ENCODE measurements at regions not wholly inside any gene's neighbourhood (a gene's known extent, or its start where the extent isn't known, plus 50 kb on each side); places are given as distances from the start of the nearest gene placed in this dataset.

GRCh38 chr11:19595840-19596751 is 116.5 kb upstream of the NAV2 start (continued):
- TF ChIP-seq E4F1 (IDR thresholded peaks at IDR 0.05; ENCODE audit: borderline replicate concordance, partially characterized antibody) (no peak), MYB (IDR thresholded peaks at IDR 0.05; ENCODE audit: borderline replicate concordance, low read depth, low read length) (no peak), EZH2 (IDR thresholded peaks at IDR 0.05; ENCODE audit: borderline replicate concordance, control insufficient read depth, low read depth, low read length) (no peak), SRF (IDR thresholded peaks at IDR 0.05; ENCODE audit: low read depth in 2 of 2, low read length in 2 of 2) (no peak), ZNF207 (IDR thresholded peaks at IDR 0.05; ENCODE audit: borderline replicate concordance) (no peak), CHD1 (IDR thresholded peaks at IDR 0.05; ENCODE audit: low read depth, low read length) (no peak), E2F8 (IDR thresholded peaks at IDR 0.05; ENCODE audit: low read depth, partially characterized antibody) (no peak)

All from GM12878 (cell line).